MCF 10A (cell line): ENCODE measurements at regions not wholly inside any gene's neighbourhood (a gene's known extent, or its start where the extent isn't known, plus 50 kb on each side); places are given as distances from the start of the nearest gene placed in this dataset.

ENCODE experiments used
- BruUV-seq: library from RNA; stranded (reverse); fragments of 400-500 nt; replicated peaks from 2 replicates; lab custom pipeline; 2021; lab: Mats Ljungman, UMichigan
- CTCF ChIA-PET: fragments of 300-600 bp; sonication (Branson Sonifier 250); formaldehyde crosslinking; extraction: SDS; loops from one replicate; lab custom pipeline; 2021; ENCODE audit warnings: antibody characterized with exemption, inconsistent platforms; lab: Yijun Ruan, JAX
- POLR2A ChIA-PET: fragments of 300-600, 350-650 bp; sonication (Branson Sonifier 250); formaldehyde crosslinking; extraction: SDS; loops from one replicate; lab custom pipeline; 2020; ENCODE audit warnings: antibody characterized with exemption, inconsistent platforms; lab: Yijun Ruan, JAX
- DNase-seq: peaks from one replicate; pipeline ENCODE4 v3.0.0-alpha.2; 2018; ENCODE audit not compliant: unreplicated experiment
- H3K27ac Mint-ChIP-seq: one replicate; pipeline ENCODE4 v1.8.0; 2022; ENCODE audit warnings: mild to moderate bottlenecking, low read depth, mixed read lengths; ENCODE audit not compliant: unreplicated experiment
- H3K27me3 Mint-ChIP-seq: one replicate; pipeline ENCODE4 v1.8.0; 2022; ENCODE audit warnings: mixed read lengths; ENCODE audit not compliant: insufficient read depth, unreplicated experiment
- H3K36me3 Mint-ChIP-seq: one replicate; pipeline ENCODE4 v1.8.0; 2022; ENCODE audit warnings: mild to moderate bottlenecking, moderate library complexity, mixed read lengths; ENCODE audit not compliant: insufficient read depth, unreplicated experiment
- H3K4me1 Mint-ChIP-seq: one replicate; pipeline ENCODE4 v1.8.0; 2022; ENCODE audit warnings: mixed read lengths; ENCODE audit not compliant: insufficient read depth, unreplicated experiment
- H3K4me3 Mint-ChIP-seq: one replicate; pipeline ENCODE4 v1.8.0; 2022; ENCODE audit warnings: mild to moderate bottlenecking, moderate library complexity, mixed read lengths; ENCODE audit not compliant: unreplicated experiment
- H3K9me3 Mint-ChIP-seq: one replicate; pipeline ENCODE4 v1.8.0; 2022; ENCODE audit warnings: mixed read lengths; ENCODE audit not compliant: unreplicated experiment
- CTCF ChIP-seq: fragments of 200-600 bp; IDR thresholded peaks from one replicate; pipeline ENCODE4 v1.8.0; 2022; ENCODE audit warnings: antibody characterized with exemption, mild to moderate bottlenecking; ENCODE audit not compliant: unreplicated experiment
- intact Hi-C: fragments of 100-400 bp; cut with micrococcal nuclease; formaldehyde crosslinking; loops from 2 replicates; pipeline ENCODE4 v1.14.1; 2022

GRCh38 chr2:223357076-223357475, 245.1 kb downstream of the SCG2 start:
- no peaks in the 10 kb centered on the region for H3K36me3 Mint-ChIP-seq
- no peak overlapping the region for H3K4me3 Mint-ChIP-seq
- no peak overlapping the region for H3K27ac Mint-ChIP-seq
- no peaks in the 10 kb centered on the region for H3K27me3 Mint-ChIP-seq
- intact Hi-C loops = no loop called here
- BruUV-seq = no TSS peak
- CTCF ChIA-PET = interaction anchor here (0.5 kb wide), 2 partner anchors 351 to 1993 kb away, joined by 3 to 4 read pairs; no protein-coding TSS in a partner anchor
- POLR2A ChIA-PET = interaction anchor here (0.7 to 1.0 kb wide), 2 partner anchors 53 to 303 kb away, joined by 3 to 6 read pairs; no protein-coding TSS in a partner anchor
- DNase-seq = no peak
- peaks cover 7% of the 10 kb centered on the region for H3K9me3 Mint-ChIP-seq
- no peak for TF ChIP-seq CTCF
- H3K4me1 Mint-ChIP-seq = no peaks in the 10 kb centered on the region

DNA sequence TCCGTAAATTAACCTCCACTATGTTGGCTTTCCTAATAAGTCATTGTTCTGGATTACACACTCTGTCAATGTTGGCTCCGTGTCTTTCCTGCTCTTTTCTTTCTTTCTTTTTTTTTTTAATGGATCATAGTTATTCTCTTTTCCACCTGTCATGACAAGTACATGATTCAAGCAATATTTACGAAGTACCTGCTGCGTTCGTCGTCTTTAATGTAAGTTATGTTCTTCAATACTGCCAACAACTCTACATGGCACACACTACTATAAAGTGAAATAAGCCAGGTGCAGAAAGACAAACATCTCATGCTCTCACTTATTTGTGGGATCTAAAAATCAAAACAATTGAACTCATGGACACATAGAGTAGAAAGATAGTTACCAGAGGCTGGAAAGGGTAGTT, 239.1 kb downstream of the SCG2 start:
- DNase-seq = no peak
- CTCF ChIA-PET = no interaction called here
- intact Hi-C loops = no loop called here
- Mint-ChIP-seq H3K27me3 (no peaks in the 10 kb centered on the region), H3K27ac (no peak overlapping the region), H3K4me3 (no peak overlapping the region), H3K9me3 (peaks cover 7% of the 10 kb centered on the region), H3K36me3 (no peaks in the 10 kb centered on the region), H3K4me1 (no peaks in the 10 kb centered on the region)
- BruUV-seq = no TSS peak
- TF ChIP-seq CTCF = no peak
- POLR2A ChIA-PET = no interaction called here

DNA sequence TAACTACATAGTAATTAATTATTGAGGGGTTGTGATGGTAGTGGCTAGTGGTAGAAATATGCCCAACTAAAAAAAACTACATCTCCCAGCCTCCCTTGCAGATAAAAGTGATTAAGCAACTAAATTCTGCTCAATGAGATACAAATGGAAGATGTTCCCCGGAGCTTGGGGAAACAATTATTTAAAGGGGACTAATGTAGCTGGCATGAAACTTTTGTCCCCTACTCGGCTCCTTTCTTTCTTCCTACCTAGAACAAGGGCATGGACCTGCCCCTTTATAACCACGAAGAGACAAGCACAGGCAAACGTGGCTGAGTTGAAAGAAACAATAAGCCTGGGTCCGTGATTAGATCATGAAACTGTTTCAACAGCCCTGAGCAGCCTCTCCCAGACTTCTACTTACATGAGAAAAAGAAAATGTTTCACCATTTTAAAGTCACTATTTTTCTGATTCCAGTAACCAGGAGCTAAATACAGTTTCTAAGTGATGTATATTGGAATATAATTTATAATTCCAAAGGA, 236.9 kb downstream of the SCG2 start:
- ChIA-PET CTCF (interaction anchor here (0.6 to 1.0 kb wide), 2 partner anchors 52 to 394 kb away, joined by 3 to 4 read pairs; no protein-coding TSS in a partner anchor), POLR2A (no interaction called here)
- no peak for TF ChIP-seq CTCF
- no TSS peak for BruUV-seq
- H3K36me3 Mint-ChIP-seq = no peaks in the 10 kb centered on the region
- intact Hi-C loops = no loop called here
- H3K27me3 Mint-ChIP-seq = no peaks in the 10 kb centered on the region
- no peak for DNase-seq
- no peaks in the 10 kb centered on the region for H3K4me1 Mint-ChIP-seq
- H3K9me3 Mint-ChIP-seq = peaks cover 3% of the 10 kb centered on the region
- H3K27ac Mint-ChIP-seq = no peak overlapping the region
- no peak overlapping the region for H3K4me3 Mint-ChIP-seq

GRCh38 chr2:223366566-223366965, 235.6 kb downstream of the SCG2 start:
- Mint-ChIP-seq H3K27me3 (no peaks in the 10 kb centered on the region), H3K27ac (no peak overlapping the region), H3K36me3 (no peaks in the 10 kb centered on the region), H3K4me3 (no peak overlapping the region), H3K4me1 (no peaks in the 10 kb centered on the region), H3K9me3 (no peaks in the 10 kb centered on the region)
- intact Hi-C loops = no loop called here
- no peak for DNase-seq
- TF ChIP-seq CTCF = no peak
- ChIA-PET POLR2A (no interaction called here), CTCF (no interaction called here)
- BruUV-seq = no TSS peak
